ENCODE measurements at regions not wholly inside any gene's neighbourhood (a gene's known extent, or its start where the extent isn't known, plus 50 kb on each side); places are given as distances from the start of the nearest gene placed in this dataset.

DNA sequence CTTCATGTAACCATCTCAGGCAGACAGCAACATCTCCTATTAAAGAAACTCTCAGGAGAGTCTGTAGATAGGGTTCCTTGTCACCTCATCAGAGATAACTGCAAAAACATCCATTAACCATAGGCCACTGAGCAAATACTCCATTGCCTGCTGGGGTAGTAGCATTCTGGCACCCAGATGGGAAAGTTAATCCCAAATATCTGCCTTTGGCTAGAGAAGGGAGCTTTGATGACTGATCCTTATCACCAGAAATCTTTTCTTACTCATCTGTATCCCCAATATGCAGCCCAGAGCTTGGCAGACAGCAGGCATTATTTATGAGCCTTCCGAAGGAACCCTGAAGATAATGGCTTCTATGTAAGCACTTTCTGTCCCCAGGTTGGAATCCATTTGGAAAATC lies 173.1 kb downstream of the MFSD1 start:
- Histone ChIP-seq H3K9me3 (ENCODE audit: control insufficient read depth, low read depth, low read length) (no peaks in the 10 kb centered on the region), H3K4me1 (ENCODE audit: control insufficient read depth, extremely low read depth, insufficient read depth, low read length) (no peaks in the 10 kb centered on the region), H2AFZ (ENCODE audit: control insufficient read depth, low read length) (no peak overlapping the region), H3K9ac (ENCODE audit: control insufficient read depth, extremely low read depth, insufficient read depth, low read length) (no peak overlapping the region), H3K4me3 (ENCODE audit: control insufficient read depth in 2 of 3, extremely low read depth in 1 of 3, insufficient read depth in 2 of 3, low read depth in 1 of 3, low read length in 3 of 3) (no peak overlapping the region), H3K27me3 (ENCODE audit: control insufficient read depth, extremely low read depth, insufficient read depth, low read length) (no peaks in the 10 kb centered on the region), H3K9me1 (ENCODE audit: control insufficient read depth, extremely low read depth, insufficient read depth, low read length) (no peaks in the 10 kb centered on the region), H3K79me2 (ENCODE audit: control insufficient read depth, insufficient read depth, low read length) (no peaks in the 10 kb centered on the region), H3K4me2 (ENCODE audit: control insufficient read depth, extremely low read depth, insufficient read depth, low read depth, low read length) (no peak overlapping the region), H3K27ac (ENCODE audit: control insufficient read depth, insufficient read depth, low read length) (no peak overlapping the region), H3K36me3 (ENCODE audit: control insufficient read depth in 2 of 2, extremely low read depth in 1 of 2, insufficient read depth in 2 of 2, low read length in 2 of 2) (no peaks in the 10 kb centered on the region), H4K20me1 (ENCODE audit: control insufficient read depth, extremely low read depth, insufficient read depth, low read length) (no peaks in the 10 kb centered on the region)
- FAIRE-seq (no peak), DNase-seq (ENCODE audit: low read depth, low spot score) (no peak)
- no peak for TF ChIP-seq EZH2 (IDR thresholded peaks at IDR 0.05; ENCODE audit: low read length)
- TF ChIP-seq, protein P1, sequence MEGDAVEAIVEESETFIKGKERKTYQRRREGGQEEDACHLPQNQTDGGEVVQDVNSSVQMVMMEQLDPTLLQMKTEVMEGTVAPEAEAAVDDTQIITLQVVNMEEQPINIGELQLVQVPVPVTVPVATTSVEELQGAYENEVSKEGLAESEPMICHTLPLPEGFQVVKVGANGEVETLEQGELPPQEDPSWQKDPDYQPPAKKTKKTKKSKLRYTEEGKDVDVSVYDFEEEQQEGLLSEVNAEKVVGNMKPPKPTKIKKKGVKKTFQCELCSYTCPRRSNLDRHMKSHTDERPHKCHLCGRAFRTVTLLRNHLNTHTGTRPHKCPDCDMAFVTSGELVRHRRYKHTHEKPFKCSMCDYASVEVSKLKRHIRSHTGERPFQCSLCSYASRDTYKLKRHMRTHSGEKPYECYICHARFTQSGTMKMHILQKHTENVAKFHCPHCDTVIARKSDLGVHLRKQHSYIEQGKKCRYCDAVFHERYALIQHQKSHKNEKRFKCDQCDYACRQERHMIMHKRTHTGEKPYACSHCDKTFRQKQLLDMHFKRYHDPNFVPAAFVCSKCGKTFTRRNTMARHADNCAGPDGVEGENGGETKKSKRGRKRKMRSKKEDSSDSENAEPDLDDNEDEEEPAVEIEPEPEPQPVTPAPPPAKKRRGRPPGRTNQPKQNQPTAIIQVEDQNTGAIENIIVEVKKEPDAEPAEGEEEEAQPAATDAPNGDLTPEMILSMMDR (optimal IDR thresholded peaks at IDR 0.05 in 1 of 3, IDR thresholded peaks at IDR 0.05 in 1 of 3, conservative IDR thresholded peaks at IDR 0.05 in 1 of 3; ENCODE audit: extremely low read depth in 1 of 3, insufficient read depth in 2 of 3, low read length in 3 of 3), result no peak
- dilution Hi-C loops (cut with MboI; ENCODE audit: extremely low pct_ligation_motif_present, low sequenced_read_pairs), result no loop called here

DNA sequence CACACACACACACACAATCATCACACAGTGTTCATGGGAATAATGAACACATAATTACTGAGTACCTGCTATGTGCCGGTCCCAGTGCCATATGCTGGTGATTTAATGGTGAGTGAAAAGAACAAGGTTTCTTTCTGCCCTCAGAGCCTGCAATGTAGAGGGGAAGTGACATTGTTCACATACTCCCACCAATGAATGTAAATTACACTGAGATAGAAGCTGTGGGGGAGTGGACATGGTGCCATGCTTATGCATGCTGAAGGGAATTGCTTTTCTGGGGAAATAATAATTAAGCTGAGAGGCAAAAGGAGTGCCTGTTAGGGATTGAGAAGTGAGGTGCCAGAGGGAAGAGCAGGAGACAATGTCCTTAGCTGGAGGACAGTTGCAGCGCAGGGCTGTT lies 175.1 kb downstream of the MFSD1 start:
- Histone ChIP-seq H3K36me3 (ENCODE audit: control insufficient read depth in 2 of 2, extremely low read depth in 1 of 2, insufficient read depth in 2 of 2, low read length in 2 of 2) (no peaks in the 10 kb centered on the region), H3K4me3 (ENCODE audit: control insufficient read depth in 2 of 3, extremely low read depth in 1 of 3, insufficient read depth in 2 of 3, low read depth in 1 of 3, low read length in 3 of 3) (no peak overlapping the region), H4K20me1 (ENCODE audit: control insufficient read depth, extremely low read depth, insufficient read depth, low read length) (no peaks in the 10 kb centered on the region), H3K9me1 (ENCODE audit: control insufficient read depth, extremely low read depth, insufficient read depth, low read length) (no peaks in the 10 kb centered on the region), H3K4me1 (ENCODE audit: control insufficient read depth, extremely low read depth, insufficient read depth, low read length) (no peaks in the 10 kb centered on the region), H3K9ac (ENCODE audit: control insufficient read depth, extremely low read depth, insufficient read depth, low read length) (no peak overlapping the region), H3K9me3 (ENCODE audit: control insufficient read depth, low read depth, low read length) (no peaks in the 10 kb centered on the region), H2AFZ (ENCODE audit: control insufficient read depth, low read length) (no peak overlapping the region), H3K79me2 (ENCODE audit: control insufficient read depth, insufficient read depth, low read length) (no peaks in the 10 kb centered on the region), H3K27me3 (ENCODE audit: control insufficient read depth, extremely low read depth, insufficient read depth, low read length) (no peaks in the 10 kb centered on the region), H3K4me2 (ENCODE audit: control insufficient read depth, extremely low read depth, insufficient read depth, low read depth, low read length) (no peak overlapping the region), H3K27ac (ENCODE audit: control insufficient read depth, insufficient read depth, low read length) (no peak overlapping the region)
- DNase-seq (ENCODE audit: low read depth, low spot score) (no peak), FAIRE-seq (no peak)
- TF ChIP-seq EZH2 (IDR thresholded peaks at IDR 0.05; ENCODE audit: low read length), result no peak
- TF ChIP-seq, protein P1 (optimal IDR thresholded peaks at IDR 0.05 in 1 of 3, IDR thresholded peaks at IDR 0.05 in 1 of 3, conservative IDR thresholded peaks at IDR 0.05 in 1 of 3; ENCODE audit: extremely low read depth in 1 of 3, insufficient read depth in 2 of 3, low read length in 3 of 3), result no peak
- dilution Hi-C loops (cut with MboI; ENCODE audit: extremely low pct_ligation_motif_present, low sequenced_read_pairs), result no loop called here
